D721Med (cell line): ENCODE measurements at regions not wholly inside any gene's neighbourhood (a gene's known extent, or its start where the extent isn't known, plus 50 kb on each side); places are given as distances from the start of the nearest gene placed in this dataset.

Source experiments
- DNase-seq: peaks from one replicate; pipeline ENCODE4 v3.0.0; 2011; ENCODE audit warnings: low spot score; ENCODE audit not compliant: insufficient read length
- FAIRE-seq: peaks from 2 replicates; lab custom pipeline; 2011; peaks lifted over from hg19 to GRCh38; lab: Jason Lieb, UNC
- CTCF ChIP-seq: IDR thresholded peaks from 2 replicates; pipeline ENCODE4 v1.5.1; 2012; ENCODE audit warnings: mild to moderate bottlenecking, control low read depth; ENCODE audit not compliant: insufficient read depth; ENCODE audit errors: missing control alignments

DNA sequence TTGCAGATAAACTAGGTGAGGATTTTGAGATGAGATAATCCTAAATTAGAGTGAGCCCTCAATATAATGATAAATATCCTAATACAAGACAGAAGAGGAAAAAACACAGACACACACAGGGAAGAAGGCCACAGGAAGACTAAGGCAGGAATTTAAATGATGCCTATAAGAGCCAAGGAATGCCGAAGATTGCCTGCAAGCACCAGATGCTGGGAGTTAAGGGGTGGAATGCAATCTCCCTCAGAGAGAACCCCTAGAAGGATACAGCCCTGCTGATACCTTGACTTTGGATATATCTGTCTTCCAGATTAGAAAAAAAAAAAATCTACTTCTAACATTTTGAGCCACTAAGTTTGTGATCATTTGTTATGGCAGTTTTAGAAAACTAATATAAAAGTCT, 299.7 kb upstream of the PRMT6 start:
- DNase-seq, result no peak
- FAIRE-seq, result no peak
- no peak for TF ChIP-seq CTCF

DNA sequence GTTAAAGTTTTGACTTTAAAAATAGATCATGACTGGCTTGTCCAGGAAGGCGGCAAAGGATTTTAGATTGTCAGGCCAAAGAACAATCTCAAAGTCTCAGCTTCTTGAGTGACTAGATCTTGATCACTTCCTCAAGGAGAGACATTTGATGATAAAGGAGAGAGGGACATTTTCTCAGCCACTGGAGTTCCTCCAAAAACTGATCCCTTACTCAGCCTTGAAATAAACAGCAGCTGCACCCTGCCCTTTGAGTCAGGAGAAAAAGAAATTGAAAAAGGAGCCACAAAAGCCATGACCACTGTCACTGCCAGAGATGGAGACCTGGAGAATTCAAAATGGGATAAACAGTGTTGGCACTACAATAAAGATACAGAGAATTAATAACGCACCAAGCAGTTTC, 288.4 kb upstream of the PRMT6 start:
- no peak for TF ChIP-seq CTCF
- DNase-seq (no peak), FAIRE-seq (no peak)

DNA sequence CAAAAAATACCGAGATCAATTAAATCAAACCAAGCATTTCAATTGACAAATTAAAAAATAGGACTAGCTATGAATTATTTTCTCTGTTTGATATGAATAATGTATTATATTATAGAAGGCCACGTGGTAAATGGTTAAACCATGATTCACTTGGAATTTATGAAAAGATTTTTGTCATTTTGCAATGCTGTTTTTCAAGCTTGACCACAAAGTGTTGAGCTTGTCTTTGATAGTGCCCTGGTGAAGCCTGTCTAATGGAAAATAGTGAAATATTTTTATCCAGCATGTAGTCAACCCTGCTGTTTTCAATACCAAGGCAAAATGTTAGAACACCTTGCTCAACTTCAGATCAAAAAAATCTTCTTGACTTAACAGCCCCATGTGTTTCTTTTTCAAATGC, 288.0 kb upstream of the PRMT6 start:
- DNase-seq, result no peak
- no peak for FAIRE-seq
- TF ChIP-seq CTCF, result no peak

GRCh38 chr1:106773206-106773605, 283.3 kb upstream of the PRMT6 start:
- FAIRE-seq, result no peak
- no peak for TF ChIP-seq CTCF
- DNase-seq, result no peak

DNA sequence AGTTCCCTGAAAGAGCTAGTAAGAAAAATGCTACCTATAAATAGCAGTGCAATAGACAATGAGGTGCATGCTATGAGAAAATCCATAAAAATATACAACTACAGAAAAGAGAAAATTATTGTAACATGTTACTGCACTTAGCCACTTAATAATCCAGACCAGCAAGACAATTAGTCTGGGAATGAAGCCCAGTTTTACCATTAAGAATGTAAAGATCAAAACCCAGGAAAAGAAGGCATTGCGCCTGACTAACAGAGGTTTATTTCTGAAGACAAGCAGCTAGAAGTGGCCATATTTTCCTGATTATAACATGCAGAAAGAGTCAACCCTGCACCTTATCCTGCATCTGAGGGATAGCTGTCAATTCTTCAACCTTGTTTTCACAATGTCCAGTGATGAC, 276.4 kb upstream of the PRMT6 start:
- no peak for DNase-seq
- no peak for TF ChIP-seq CTCF
- no peak for FAIRE-seq

- no peak for DNase-seq
- no peak for FAIRE-seq
- no peak for TF ChIP-seq CTCF
Measured at GRCh38 chr1:106780806-106781569, 275.5 kb upstream of the PRMT6 start.

GRCh38 chr1:106785176-106785575, 271.3 kb upstream of the PRMT6 start:
- DNase-seq (no peak), FAIRE-seq (no peak)
- no peak for TF ChIP-seq CTCF
